Common myeloid progenitor, CD34-positive (primary cell): ENCODE measurements at regions not wholly inside any gene's neighbourhood (a gene's known extent, or its start where the extent isn't known, plus 50 kb on each side); places are given as distances from the start of the nearest gene placed in this dataset.

Source experiments
- CTCF ChIA-PET: fragments of 350-600 bp; sonication (Branson Sonifier 250); formaldehyde crosslinking; loops from one replicate; lab custom pipeline; 2021; ENCODE audit warnings: antibody characterized with exemption; lab: Charles Lee
- POLR2A ChIA-PET: fragments of 350-600 bp; sonication (Branson Sonifier 250); formaldehyde crosslinking; loops from one replicate; lab custom pipeline; 2021; ENCODE audit warnings: antibody characterized with exemption; lab: Charles Lee
- DNase-seq, 3 donors: peaks; one replicate each; pipeline versions ENCODE4 v3.0.0 to v3.0.0-alpha.2; 2013
- H3K27ac ChIP-seq, 2 experiments: 1 replicate in 1 of 2; 2 replicates in 1 of 2; pipeline ENCODE4 v1.7.0; 2013; ENCODE audit warnings: inconsistent platforms in 2 of 2, low read length in 2 of 2, mild to moderate bottlenecking in 2 of 2, low read depth in 1 of 2, moderate library complexity in 1 of 2; ENCODE audit not compliant: severe bottlenecking in 2 of 2, insufficient read depth in 1 of 2, poor library complexity in 1 of 2
- H3K27me3 ChIP-seq, 5 experiments: replicated peaks in 2 of 5; 1 replicate in 3 of 5; 2 replicates in 2 of 5; pipeline versions ENCODE4 v1.6.1 to v1.7.0; 2013; ENCODE audit warnings: low read length in 4 of 5, mild to moderate bottlenecking in 2 of 5, moderate library complexity in 2 of 5, inconsistent platforms in 1 of 5; ENCODE audit not compliant: insufficient read depth in 5 of 5, control insufficient read depth in 4 of 5
- H3K36me3 ChIP-seq, 4 experiments: 1 replicate in 2 of 4; 2 replicates in 2 of 4; pipeline versions ENCODE4 v1.6.1 to v1.7.0; 2013; ENCODE audit warnings: low read length in 3 of 4, control low read depth in 1 of 4, mild to moderate bottlenecking in 1 of 4; ENCODE audit not compliant: control insufficient read depth in 4 of 4, insufficient read depth in 4 of 4
- H3K4me1 ChIP-seq, 4 experiments: 1 replicate in 3 of 4; 2 replicates in 1 of 4; pipeline versions ENCODE4 v1.6.1 to v1.7.1; 2013; ENCODE audit warnings: low read length in 3 of 4, mild to moderate bottlenecking in 3 of 4, control low read depth in 1 of 4, inconsistent platforms in 1 of 4, moderate library complexity in 1 of 4; ENCODE audit not compliant: control insufficient read depth in 4 of 4, insufficient read depth in 4 of 4; ENCODE audit errors: control extremely low read depth in 1 of 4
- H3K4me3 ChIP-seq, 7 experiments: 1 replicate in 4 of 7; 2 replicates in 3 of 7; pipeline versions ENCODE4 v1.5.1 to v1.7.0; 2013; ENCODE audit warnings: mild to moderate bottlenecking in 7 of 7, low read length in 6 of 7, moderate library complexity in 6 of 7, inconsistent platforms in 2 of 7, low read depth in 2 of 7, control low read depth in 1 of 7; ENCODE audit not compliant: insufficient read depth in 4 of 7, control insufficient read depth in 1 of 7; ENCODE audit errors: extremely low read depth in 1 of 7
- H3K9me3 ChIP-seq, 5 experiments: 1 replicate in 4 of 5; 2 replicates in 1 of 5; pipeline versions ENCODE4 v1.6.1 to v1.7.1; 2013; ENCODE audit warnings: low read length in 4 of 5, mild to moderate bottlenecking in 2 of 5, inconsistent platforms in 1 of 5, low read depth in 1 of 5, moderate library complexity in 1 of 5; ENCODE audit not compliant: control insufficient read depth in 4 of 5, insufficient read depth in 2 of 5; ENCODE audit errors: control extremely low read depth in 1 of 5
- WGBS: methylation state at CpG from one replicate; pipeline ENCODE4 v1.1.5; 2013; ENCODE audit not compliant: insufficient coverage; 5-methylcytosine and 5-hydroxymethylcytosine counted together

GRCh38 chr6:141788096-141788495 lies 344.6 kb upstream of the GJE1 start:
- H3K4me1 ChIP-seq = no peaks in the 10 kb centered on the region
- peaks cover 0 to 4% (median 0%) of the 10 kb centered on the region in 5 experiments for H3K9me3 ChIP-seq
- 95% methylated on average over 3 of the region's 3 CpGs for WGBS
- no peak overlapping the region for H3K4me3 ChIP-seq
- no peaks in the 10 kb centered on the region for H3K27me3 ChIP-seq
- ChIA-PET POLR2A (no interaction called here), CTCF (no interaction called here)
- H3K36me3 ChIP-seq = no peaks in the 10 kb centered on the region
- H3K27ac ChIP-seq = no peak overlapping the region
- DNase-seq = no peak

- CTCF ChIA-PET = no interaction called here
- H3K9me3 ChIP-seq = peaks cover 0 to 4% (median 0%) of the 10 kb centered on the region in 5 experiments
- no peaks in the 10 kb centered on the region for H3K36me3 ChIP-seq
- H3K4me3 ChIP-seq = no peak overlapping the region
- no peaks in the 10 kb centered on the region for H3K27me3 ChIP-seq
- 100% methylated on average over 1 of the region's 2 CpGs for WGBS
- DNase-seq = no peak
- no peak overlapping the region for H3K27ac ChIP-seq
- H3K4me1 ChIP-seq = no peaks in the 10 kb centered on the region
- POLR2A ChIA-PET = no interaction called here
Observed at GRCh38 chr6:141783585-141783984, 349.1 kb upstream of the GJE1 start.

- peaks cover 0 to 4% (median 0%) of the 10 kb centered on the region in 5 experiments for H3K9me3 ChIP-seq
- no peaks in the 10 kb centered on the region for H3K36me3 ChIP-seq
- no peak for DNase-seq
- H3K27ac ChIP-seq = no peak overlapping the region
- no CpG with 5 or more reads among the region's 4 CpGs for WGBS
- no peak overlapping the region for H3K4me3 ChIP-seq
- ChIA-PET POLR2A (no interaction called here), CTCF (no interaction called here)
- no peaks in the 10 kb centered on the region for H3K4me1 ChIP-seq
- H3K27me3 ChIP-seq = no peaks in the 10 kb centered on the region
Observed at GRCh38 chr6:141780296-141780695, 352.4 kb upstream of the GJE1 start.

DNA sequence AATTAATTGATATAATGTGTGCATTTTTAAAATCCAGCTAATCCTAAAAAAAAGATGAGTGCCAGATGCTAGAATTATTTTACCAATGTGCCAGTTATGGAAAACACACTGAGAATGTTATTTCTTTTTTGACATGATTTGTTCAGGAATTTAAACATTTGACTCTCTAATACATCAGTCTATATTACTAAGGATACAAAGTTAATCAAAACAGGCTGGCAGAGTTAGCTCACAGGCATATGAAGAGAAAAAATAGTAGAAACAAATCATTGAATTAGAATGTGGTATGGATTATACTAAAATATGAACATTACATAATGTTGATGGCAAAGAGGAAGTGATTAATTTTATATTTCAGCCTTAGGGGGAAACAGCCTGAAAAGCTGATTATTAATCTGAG lies 368.3 kb upstream of the GJE1 start:
- Histone ChIP-seq H3K4me3 (no peak overlapping the region), H3K27me3 (no peaks in the 10 kb centered on the region), H3K27ac (no peak overlapping the region), H3K4me1 (no peaks in the 10 kb centered on the region), H3K9me3 (peaks cover 0 to 1% (median 0%) of the 10 kb centered on the region in 5 experiments), H3K36me3 (no peaks in the 10 kb centered on the region)
- ChIA-PET POLR2A (no interaction called here), CTCF (no interaction called here)
- no peak for DNase-seq

- CTCF ChIA-PET = no interaction called here
- H3K27ac ChIP-seq = no peak overlapping the region
- POLR2A ChIA-PET = no interaction called here
- no peak overlapping the region for H3K4me3 ChIP-seq
- no peak for DNase-seq
- H3K27me3 ChIP-seq = no peaks in the 10 kb centered on the region
- no peaks in the 10 kb centered on the region for H3K36me3 ChIP-seq
- H3K4me1 ChIP-seq = no peaks in the 10 kb centered on the region
- H3K9me3 ChIP-seq = no peaks in the 10 kb centered on the region
- 100% methylated on average over 1 of the region's 3 CpGs for WGBS
Observed at GRCh38 chr6:141758430-141758829, 374.3 kb upstream of the GJE1 start.

DNA sequence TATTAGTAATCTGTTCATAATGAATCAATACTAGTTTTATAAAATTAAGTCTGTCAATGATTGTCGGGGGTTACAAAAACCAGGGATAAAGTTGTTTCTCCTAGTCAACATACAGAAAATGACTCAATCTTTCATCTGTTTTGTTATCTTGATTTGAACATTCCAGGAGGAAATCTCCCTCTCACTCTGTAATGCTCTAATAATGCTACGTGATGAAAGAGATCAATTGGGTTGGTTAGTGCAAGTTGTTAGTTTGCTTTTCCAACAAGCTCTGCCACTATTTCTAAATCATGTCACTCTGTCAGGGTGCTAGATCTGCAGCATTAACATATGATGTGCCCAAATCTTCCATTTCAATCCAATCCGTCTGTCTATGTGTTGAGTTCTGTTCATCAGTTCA lies 379.5 kb upstream of the GJE1 start:
- Histone ChIP-seq H3K27ac (no peak overlapping the region), H3K4me3 (no peak overlapping the region), H3K9me3 (no peaks in the 10 kb centered on the region), H3K36me3 (no peaks in the 10 kb centered on the region), H3K4me1 (no peaks in the 10 kb centered on the region), H3K27me3 (no peaks in the 10 kb centered on the region)
- no peak for DNase-seq
- ChIA-PET CTCF (no interaction called here), POLR2A (no interaction called here)
- 100% methylated on average over 2 of the region's 3 CpGs for WGBS

GRCh38 chr6:141752677-141753076 lies 380.0 kb upstream of the GJE1 start:
- Histone ChIP-seq H3K4me1 (no peaks in the 10 kb centered on the region), H3K27me3 (no peaks in the 10 kb centered on the region), H3K27ac (no peak overlapping the region), H3K4me3 (no peak overlapping the region), H3K36me3 (no peaks in the 10 kb centered on the region), H3K9me3 (no peaks in the 10 kb centered on the region)
- WGBS = no CpG with 5 or more reads among the region's 1 CpG
- POLR2A ChIA-PET = no interaction called here
- CTCF ChIA-PET = no interaction called here
- DNase-seq = no peak
